CD14-positive monocyte (primary cell): ENCODE measurements at regions not wholly inside any gene's neighbourhood (a gene's known extent, or its start where the extent isn't known, plus 50 kb on each side); places are given as distances from the start of the nearest gene placed in this dataset.

Source experiments
- DNase-seq, 3 donors: peaks; one replicate each; pipeline ENCODE4 v3.0.0-alpha.2; 2011 to 2022
- H2AFZ ChIP-seq: 2 replicates; pipeline ENCODE4 v1.6.0; 2012; ENCODE audit warnings: mild to moderate bottlenecking, low read depth, low read length, inconsistent platforms; ENCODE audit not compliant: insufficient read depth, poor library complexity, severe bottlenecking
- H3K27ac ChIP-seq, 2 donors: 1 replicate in 1 of 2; 2 replicates in 1 of 2; pipeline ENCODE4 v1.5.1; 2012 to 2013; ENCODE audit warnings: low read length in 2 of 2, control low read depth in 1 of 2, inconsistent platforms in 1 of 2, low read depth in 1 of 2, mild to moderate bottlenecking in 1 of 2
- H3K27me3 ChIP-seq, 2 donors: one replicate each; pipeline versions ENCODE4 v1.6.0 to v1.6.1; 2011 to 2013; ENCODE audit warnings: low read length in 2 of 2; ENCODE audit not compliant: control insufficient read depth in 2 of 2, insufficient read depth in 2 of 2
- H3K36me3 ChIP-seq, 2 donors: replicated peaks in 1 of 2; 1 replicate in 1 of 2; 2 replicates in 1 of 2; pipeline versions ENCODE4 v1.5.1 to v1.6.1; 2012 to 2013; ENCODE audit warnings: low read length in 2 of 2, control low read depth in 1 of 2, inconsistent platforms in 1 of 2, mild to moderate bottlenecking in 1 of 2; ENCODE audit not compliant: insufficient read depth in 2 of 2, control insufficient read depth in 1 of 2
- H3K4me1 ChIP-seq, 2 donors: 1 replicate in 1 of 2; 2 replicates in 1 of 2; pipeline versions ENCODE4 v1.5.1 to v1.6.1; 2012 to 2013; ENCODE audit warnings: low read length in 2 of 2, control low read depth in 1 of 2, inconsistent platforms in 1 of 2, mild to moderate bottlenecking in 1 of 2, moderate library complexity in 1 of 2; ENCODE audit not compliant: insufficient read depth in 2 of 2, control insufficient read depth in 1 of 2
- H3K4me2 ChIP-seq: replicated peaks from 2 replicates; pipeline ENCODE3; 2012; ENCODE audit warnings: low read length, moderate library complexity, mild to moderate bottlenecking; ENCODE audit not compliant: poor library complexity, severe bottlenecking; ENCODE audit errors: extremely low read depth
- H3K4me3 ChIP-seq, 3 experiments: fragments of 200-600 bp in 1 of 3; sonication (generic) in 1 of 3; replicated peaks in 1 of 3; 1 replicate in 2 of 3; 2 replicates in 1 of 3; pipeline ENCODE4 v1.5.1; 2011 to 2013; ENCODE audit warnings: low read length in 3 of 3, mild to moderate bottlenecking in 3 of 3, control low read depth in 2 of 3, low read depth in 2 of 3, inconsistent platforms in 1 of 3, moderate library complexity in 1 of 3
- H3K79me2 ChIP-seq: 2 replicates; pipeline ENCODE4 v1.6.0; 2012; ENCODE audit warnings: mild to moderate bottlenecking, control low read depth, inconsistent platforms, low read length, moderate library complexity; ENCODE audit not compliant: insufficient read depth
- H3K9ac ChIP-seq: 2 replicates; pipeline ENCODE4 v1.6.0; 2017; ENCODE audit warnings: low read length, mild to moderate bottlenecking; ENCODE audit not compliant: insufficient read depth, poor library complexity, severe bottlenecking
- H3K9me3 ChIP-seq, 2 donors: replicated peaks in 1 of 2; 1 replicate in 1 of 2; 2 replicates in 1 of 2; pipeline versions ENCODE4 v1.5.1 to v1.6.1; 2012 to 2013; ENCODE audit warnings: low read length in 2 of 2, control low read depth in 1 of 2; ENCODE audit not compliant: control insufficient read depth in 1 of 2, insufficient read depth in 1 of 2
- H4K20me1 ChIP-seq: 2 replicates; pipeline ENCODE4 v1.6.0; 2012; ENCODE audit warnings: mild to moderate bottlenecking, low read length, control low read depth, moderate library complexity; ENCODE audit not compliant: insufficient read depth
- H3K27ac Mint-ChIP-seq, 7 donors: one replicate each; pipeline ENCODE4 v1.8.0; 2020; ENCODE audit warnings: mild to moderate bottlenecking in 7 of 7, mixed read lengths in 7 of 7, moderate library complexity in 6 of 7, inconsistent platforms in 2 of 7
- H3K27me3 Mint-ChIP-seq, 3 donors: one replicate each; pipeline ENCODE4 v1.8.0; 2021 to 2022; ENCODE audit warnings: low read depth in 3 of 3, mild to moderate bottlenecking in 3 of 3, mixed read lengths in 3 of 3, moderate library complexity in 3 of 3, inconsistent platforms in 1 of 3
- H3K36me3 Mint-ChIP-seq, 2 donors: one replicate each; pipeline ENCODE4 v1.8.0; 2020; ENCODE audit warnings: mixed read lengths in 2 of 2, inconsistent platforms in 1 of 2, mild to moderate bottlenecking in 1 of 2
- H3K4me1 Mint-ChIP-seq: one replicate; pipeline ENCODE4 v1.8.0; 2020; ENCODE audit warnings: mild to moderate bottlenecking, mixed read lengths
- H3K4me3 Mint-ChIP-seq, 2 donors: one replicate each; pipeline ENCODE4 v1.8.0; 2020; ENCODE audit warnings: mild to moderate bottlenecking in 2 of 2, mixed read lengths in 2 of 2, moderate library complexity in 1 of 2
- H3K9me3 Mint-ChIP-seq, 7 donors: one replicate each; pipeline ENCODE4 v1.8.0; 2020 to 2022; ENCODE audit warnings: mixed read lengths in 7 of 7, mild to moderate bottlenecking in 6 of 7, moderate library complexity in 6 of 7, inconsistent platforms in 2 of 7
- CTCF ChIP-seq: fragments of 200-600 bp; IDR thresholded peaks from one replicate; pipeline ENCODE4 v1.8.0; 2022; ENCODE audit warnings: antibody characterized with exemption, mild to moderate bottlenecking
- WGBS: methylation state at CpG from one replicate; pipeline ENCODE4 v1.1.5; 2013; ENCODE audit warnings: missing lambda C conversion rate; ENCODE audit not compliant: insufficient coverage; 5-methylcytosine and 5-hydroxymethylcytosine counted together
- intact Hi-C, 2 donors: fragments of 100-400 bp; cut with micrococcal nuclease; formaldehyde crosslinking; loops; one replicate each; pipeline versions ENCODE4 v1.15.0 to v1.15.1; 2023

- no peaks in the 10 kb centered on the region for H3K4me1 ChIP-seq
- no peak overlapping the region for H3K4me3 Mint-ChIP-seq
- no peaks in the 10 kb centered on the region for H4K20me1 ChIP-seq
- no peak overlapping the region for H2AFZ ChIP-seq
- intact Hi-C loops = no loop called here
- H3K9me3 ChIP-seq = peaks cover 0 to 10% of the 10 kb centered on the region in 2 donors
- H3K36me3 Mint-ChIP-seq = no peaks in the 10 kb centered on the region
- TF ChIP-seq CTCF = no peak
- WGBS = 73% methylated on average over 3 of the region's 12 CpGs
- DNase-seq = no peak
- no peaks in the 10 kb centered on the region for H3K79me2 ChIP-seq
- H3K36me3 ChIP-seq = no peaks in the 10 kb centered on the region
- H3K27ac ChIP-seq = no peak overlapping the region
- H3K4me3 ChIP-seq = no peak overlapping the region
- no peak overlapping the region for H3K27ac Mint-ChIP-seq
- H3K9ac ChIP-seq = no peak overlapping the region
- H3K4me1 Mint-ChIP-seq = no peaks in the 10 kb centered on the region
- no peaks in the 10 kb centered on the region for H3K27me3 Mint-ChIP-seq
- no peak overlapping the region for H3K4me2 ChIP-seq
- no peaks in the 10 kb centered on the region for H3K9me3 Mint-ChIP-seq
- H3K27me3 ChIP-seq = peaks cover 19 to 38% of the 10 kb centered on the region in 2 donors
Measured at GRCh38 chr20:59398537-59399205, 98.3 kb downstream of the EDN3 start.

- intact Hi-C loops = no loop called here
- H3K4me2 ChIP-seq = no peak overlapping the region
- H3K27me3 Mint-ChIP-seq = peaks cover 0 to 7% (median 7%) of the 10 kb centered on the region in 3 donors
Measured at GRCh38 chr20:59399426-59400099, 99.2 kb downstream of the EDN3 start.

More at GRCh38 chr20:59399426-59400099, 99.2 kb downstream of the EDN3 start:
- Histone ChIP-seq H3K4me1 (no peaks in the 10 kb centered on the region), H3K9me3 (peaks cover 0 to 16% of the 10 kb centered on the region in 2 donors), H3K9ac (no peak overlapping the region), H3K79me2 (no peaks in the 10 kb centered on the region), H3K27ac (no peak overlapping the region), H3K4me3 (no peak overlapping the region), H4K20me1 (no peaks in the 10 kb centered on the region), H3K36me3 (no peaks in the 10 kb centered on the region), H3K27me3 (peaks cover 26 to 46% of the 10 kb centered on the region in 2 donors), H2AFZ (no peak overlapping the region)
- no peak for TF ChIP-seq CTCF
- H3K27ac Mint-ChIP-seq = no peak overlapping the region
- no peaks in the 10 kb centered on the region for H3K36me3 Mint-ChIP-seq
- H3K4me1 Mint-ChIP-seq = no peaks in the 10 kb centered on the region
- WGBS = 68% methylated on average over 15 of the region's 17 CpGs
- DNase-seq = no peak
- peaks cover 0 to 2% (median 0%) of the 10 kb centered on the region in 7 donors for H3K9me3 Mint-ChIP-seq
- no peak overlapping the region for H3K4me3 Mint-ChIP-seq
